Loucy (cell line): ENCODE measurements at regions not wholly inside any gene's neighbourhood (a gene's known extent, or its start where the extent isn't known, plus 50 kb on each side); places are given as distances from the start of the nearest gene placed in this dataset.

ENCODE experiments used
- H2AFZ ChIP-seq: fragments of 200-600 bp; sonication (generic); 2 replicates; pipeline ENCODE4 v1.6.0; 2016; ENCODE audit warnings: antibody characterized with exemption, mild to moderate bottlenecking, low read length, moderate library complexity
- H3F3A ChIP-seq: fragments of 200-600 bp; 2 replicates; pipeline ENCODE4 v1.6.0; 2016; ENCODE audit warnings: antibody characterized with exemption, low read depth, mild to moderate bottlenecking
- H3K27me3 ChIP-seq: fragments of 200-600 bp; sonication (generic); 2 replicates; pipeline ENCODE4 v1.6.1; 2014; ENCODE audit warnings: low read length, mild to moderate bottlenecking; ENCODE audit not compliant: insufficient read depth, poor library complexity, severe bottlenecking
- H3K36me3 ChIP-seq: fragments of 200-600 bp; sonication (generic); 2 replicates; pipeline ENCODE4 v1.6.1; 2016; ENCODE audit warnings: low read length; ENCODE audit not compliant: insufficient read depth
- H3K4me1 ChIP-seq: fragments of 200-600 bp; sonication (generic); 2 replicates; pipeline ENCODE4 v1.5.1; 2014; ENCODE audit warnings: low read length, mild to moderate bottlenecking; ENCODE audit not compliant: insufficient read depth, poor library complexity, severe bottlenecking
- H3K4me2 ChIP-seq: fragments of 200-600 bp; sonication (generic); 2 replicates; pipeline ENCODE4 v1.6.0; 2014; ENCODE audit warnings: antibody characterized with exemption, low read length, low read depth, mild to moderate bottlenecking; ENCODE audit not compliant: poor library complexity, severe bottlenecking
- H3K4me3 ChIP-seq: fragments of 200-600 bp; sonication (generic); 2 replicates; pipeline ENCODE4 v1.5.1; 2014; ENCODE audit warnings: low read length, mild to moderate bottlenecking, mixed read lengths; ENCODE audit not compliant: poor library complexity, severe bottlenecking
- H3K79me2 ChIP-seq: fragments of 200-600 bp; sonication (generic); 2 replicates; pipeline ENCODE4 v1.6.1; 2014; ENCODE audit warnings: low read length; ENCODE audit not compliant: insufficient read depth
- H3K9ac ChIP-seq: fragments of 200-600 bp; sonication (generic); 2 replicates; pipeline ENCODE4 v1.6.0; 2014; ENCODE audit warnings: mild to moderate bottlenecking, low read depth, low read length, moderate library complexity; ENCODE audit not compliant: poor library complexity, severe bottlenecking
- H3K9me2 ChIP-seq: fragments of 200-600 bp; sonication (generic); replicated peaks from 2 replicates; pipeline ENCODE4 v1.6.1; 2016; ENCODE audit warnings: low read depth, low read length, mixed read lengths
- H3K9me3 ChIP-seq: fragments of 200-600 bp; sonication (generic); 2 replicates; pipeline ENCODE4 v1.6.1; 2014; ENCODE audit warnings: mild to moderate bottlenecking, antibody characterized with exemption, low read length, low read depth; ENCODE audit not compliant: insufficient read depth
- H4K20me1 ChIP-seq: fragments of 200-600 bp; sonication (generic); 2 replicates; pipeline ENCODE4 v1.6.0; 2014; ENCODE audit warnings: antibody characterized with exemption, low read length, mild to moderate bottlenecking; ENCODE audit not compliant: insufficient read depth, poor library complexity, severe bottlenecking
- EZH2phosphoT487 ChIP-seq: fragments of 200-600 bp; IDR thresholded peaks from 2 replicates; pipeline ENCODE4 v1.6.1; 2018; ENCODE audit warnings: antibody characterized with exemption, mild to moderate bottlenecking, moderate library complexity, borderline replicate concordance
- TF ChIP-seq, protein P1 (sequence below): fragments of 200-600 bp; sonication (generic); conservative IDR thresholded peaks from 2 replicates; pipeline ENCODE4 v1.5.1; 2014; ENCODE audit warnings: mild to moderate bottlenecking, antibody characterized with exemption, low read length

DNA sequence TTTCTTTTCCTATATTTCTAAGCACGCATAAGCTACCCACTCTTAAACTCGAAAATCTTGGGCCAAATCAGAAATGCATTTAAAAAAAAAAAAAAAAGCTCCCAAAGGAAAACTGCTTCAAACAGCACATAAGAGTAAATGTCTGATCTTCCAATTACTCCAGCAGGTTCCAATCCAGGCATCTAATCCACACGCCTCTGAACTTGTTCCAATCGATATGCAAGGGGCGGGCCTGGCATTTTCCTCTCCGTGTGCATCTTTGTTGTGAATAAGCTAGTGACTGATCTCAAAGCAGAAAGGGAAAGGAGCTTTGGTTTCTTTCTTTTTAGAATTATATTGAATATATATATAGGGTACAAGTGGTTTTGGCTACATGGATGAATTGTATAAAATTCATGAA, 365.5 kb downstream of the PRDM2 start:
- H3K36me3 ChIP-seq = no peaks in the 10 kb centered on the region
- TF ChIP-seq EZH2phosphoT487 = no peak
- TF ChIP-seq, protein P1, sequence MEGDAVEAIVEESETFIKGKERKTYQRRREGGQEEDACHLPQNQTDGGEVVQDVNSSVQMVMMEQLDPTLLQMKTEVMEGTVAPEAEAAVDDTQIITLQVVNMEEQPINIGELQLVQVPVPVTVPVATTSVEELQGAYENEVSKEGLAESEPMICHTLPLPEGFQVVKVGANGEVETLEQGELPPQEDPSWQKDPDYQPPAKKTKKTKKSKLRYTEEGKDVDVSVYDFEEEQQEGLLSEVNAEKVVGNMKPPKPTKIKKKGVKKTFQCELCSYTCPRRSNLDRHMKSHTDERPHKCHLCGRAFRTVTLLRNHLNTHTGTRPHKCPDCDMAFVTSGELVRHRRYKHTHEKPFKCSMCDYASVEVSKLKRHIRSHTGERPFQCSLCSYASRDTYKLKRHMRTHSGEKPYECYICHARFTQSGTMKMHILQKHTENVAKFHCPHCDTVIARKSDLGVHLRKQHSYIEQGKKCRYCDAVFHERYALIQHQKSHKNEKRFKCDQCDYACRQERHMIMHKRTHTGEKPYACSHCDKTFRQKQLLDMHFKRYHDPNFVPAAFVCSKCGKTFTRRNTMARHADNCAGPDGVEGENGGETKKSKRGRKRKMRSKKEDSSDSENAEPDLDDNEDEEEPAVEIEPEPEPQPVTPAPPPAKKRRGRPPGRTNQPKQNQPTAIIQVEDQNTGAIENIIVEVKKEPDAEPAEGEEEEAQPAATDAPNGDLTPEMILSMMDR = no peak
- no peaks in the 10 kb centered on the region for H3K4me1 ChIP-seq
- no peaks in the 10 kb centered on the region for H3F3A ChIP-seq
- H3K79me2 ChIP-seq = no peaks in the 10 kb centered on the region
- H3K9me2 ChIP-seq = no peaks in the 10 kb centered on the region
- no peak overlapping the region for H2AFZ ChIP-seq
- no peak overlapping the region for H3K4me3 ChIP-seq
- H4K20me1 ChIP-seq = no peaks in the 10 kb centered on the region
- no peaks in the 10 kb centered on the region for H3K9me3 ChIP-seq
- no peak overlapping the region for H3K9ac ChIP-seq
- no peak overlapping the region for H3K4me2 ChIP-seq
- H3K27me3 ChIP-seq = no peaks in the 10 kb centered on the region

DNA sequence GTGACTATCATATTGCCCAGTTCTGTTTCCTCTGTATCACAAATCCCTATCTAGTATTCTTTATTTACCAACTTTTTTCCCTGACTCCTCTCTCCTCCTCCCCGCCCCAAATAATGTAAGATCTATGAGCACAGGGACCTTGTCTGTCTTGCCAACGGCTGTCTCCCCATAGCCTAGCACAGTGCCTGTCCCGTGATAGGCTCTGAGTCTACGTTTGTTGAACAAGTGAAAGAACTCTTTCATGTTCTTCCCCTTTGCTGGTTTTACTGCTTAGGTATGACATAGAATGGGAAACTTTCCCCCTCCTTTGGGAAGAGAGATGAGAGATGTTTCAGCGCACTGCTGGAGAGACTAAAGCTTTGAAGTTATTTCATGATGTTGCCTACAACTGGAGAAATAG, 367.0 kb downstream of the PRDM2 start:
- no peaks in the 10 kb centered on the region for H4K20me1 ChIP-seq
- H3K4me1 ChIP-seq = no peaks in the 10 kb centered on the region
- no peaks in the 10 kb centered on the region for H3K9me3 ChIP-seq
- no peaks in the 10 kb centered on the region for H3K27me3 ChIP-seq
- no peak overlapping the region for H2AFZ ChIP-seq
- no peak overlapping the region for H3K4me3 ChIP-seq
- H3F3A ChIP-seq = no peaks in the 10 kb centered on the region
- TF ChIP-seq, protein P1 = no peak
- TF ChIP-seq EZH2phosphoT487 = no peak
- H3K79me2 ChIP-seq = no peaks in the 10 kb centered on the region
- H3K9me2 ChIP-seq = no peaks in the 10 kb centered on the region
- no peak overlapping the region for H3K4me2 ChIP-seq
- H3K9ac ChIP-seq = no peak overlapping the region
- H3K36me3 ChIP-seq = no peaks in the 10 kb centered on the region

DNA sequence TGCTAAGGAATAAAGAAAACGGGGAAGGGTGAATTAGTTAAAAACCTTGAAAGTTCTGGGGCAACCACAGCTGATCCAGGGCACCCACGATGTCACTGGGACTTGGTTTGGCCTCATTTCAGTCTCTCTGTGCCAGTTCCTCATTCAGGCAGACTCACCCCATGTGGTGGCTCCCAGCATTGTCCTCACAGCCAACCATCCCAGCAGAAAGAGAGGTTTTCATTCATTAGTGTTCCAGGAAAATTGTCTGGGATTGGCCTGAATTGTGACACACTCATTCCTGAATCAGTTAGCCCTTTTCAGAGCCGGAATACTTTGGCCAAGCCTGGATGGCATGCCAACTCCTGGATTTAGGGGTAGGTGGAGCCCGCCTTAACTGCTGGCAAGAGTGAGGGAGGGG, 367.7 kb downstream of the PRDM2 start:
- no peak for TF ChIP-seq EZH2phosphoT487
- TF ChIP-seq, protein P1 = no peak

More for the DNA sequence above, 367.7 kb downstream of the PRDM2 start:
- no peaks in the 10 kb centered on the region for H3K4me1 ChIP-seq
- no peak overlapping the region for H3K4me2 ChIP-seq
- H3K9ac ChIP-seq = no peak overlapping the region
- no peaks in the 10 kb centered on the region for H3K36me3 ChIP-seq
- H3F3A ChIP-seq = no peaks in the 10 kb centered on the region
- H3K27me3 ChIP-seq = no peaks in the 10 kb centered on the region
- H3K9me3 ChIP-seq = no peaks in the 10 kb centered on the region
- H3K4me3 ChIP-seq = no peak overlapping the region
- H3K9me2 ChIP-seq = no peaks in the 10 kb centered on the region
- no peak overlapping the region for H2AFZ ChIP-seq
- no peaks in the 10 kb centered on the region for H3K79me2 ChIP-seq
- no peaks in the 10 kb centered on the region for H4K20me1 ChIP-seq
